Right kidney (tissue), 1 donor: ENCODE measurements at regions not wholly inside any gene's neighbourhood (a gene's known extent, or its start where the extent isn't known, plus 50 kb on each side); places are given as distances from the start of the nearest gene placed in this dataset.

Experiments
- DNase-seq: peaks from one replicate; pipeline ENCODE4 v3.0.0-alpha.2; 2016

- no peak for DNase-seq
These were observed 1042.4 kb downstream of the AACS start for GRCh38 chr12:126107659-126108058.

DNA sequence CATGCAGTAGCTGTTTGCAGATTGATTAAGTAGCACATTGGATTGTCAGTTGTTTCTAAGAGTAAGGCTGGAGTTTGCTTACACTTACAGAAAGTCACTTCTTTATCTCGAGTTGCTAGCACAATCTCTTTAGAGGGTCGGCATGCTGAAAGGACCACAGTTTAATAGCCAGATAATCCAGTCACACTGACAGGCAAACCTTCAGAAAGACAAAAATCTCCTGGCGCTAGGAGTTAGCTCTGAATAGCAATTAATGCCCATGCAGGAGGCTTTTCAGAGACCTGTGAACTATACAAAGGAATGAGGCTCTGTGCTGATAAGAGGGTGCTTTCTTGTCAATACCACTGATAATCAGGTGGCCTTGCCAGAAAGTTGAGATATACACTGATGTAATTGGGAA, 1043.0 kb downstream of the AACS start:
- DNase-seq: no peak

DNA sequence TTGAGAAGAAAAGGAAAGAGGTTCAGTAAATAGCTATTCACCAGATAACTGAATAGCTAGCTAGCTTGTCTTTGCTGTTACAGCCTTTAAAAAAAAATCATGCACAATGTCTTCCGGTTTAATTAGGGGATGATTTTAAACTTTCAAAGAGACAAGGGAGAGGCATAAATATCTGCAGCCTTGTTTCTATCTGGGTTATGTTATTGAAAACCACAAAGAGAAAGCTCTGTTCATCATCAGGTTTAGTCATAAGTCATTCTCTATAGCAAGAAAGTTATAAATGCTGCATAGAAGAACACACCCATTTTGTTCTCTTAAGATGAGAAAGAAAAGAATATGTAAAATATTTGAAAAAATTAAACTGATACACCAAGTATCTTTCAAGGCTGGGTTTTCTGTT, 1046.9 kb downstream of the AACS start:
- no peak for DNase-seq

- DNase-seq: no peak
These were observed 1047.6 kb downstream of the AACS start for GRCh38 chr12:126112849-126113248.

- peak; percentile 15 for DNase-seq
These were observed 1049.2 kb downstream of the AACS start for GRCh38 chr12:126114441-126114840.

DNA sequence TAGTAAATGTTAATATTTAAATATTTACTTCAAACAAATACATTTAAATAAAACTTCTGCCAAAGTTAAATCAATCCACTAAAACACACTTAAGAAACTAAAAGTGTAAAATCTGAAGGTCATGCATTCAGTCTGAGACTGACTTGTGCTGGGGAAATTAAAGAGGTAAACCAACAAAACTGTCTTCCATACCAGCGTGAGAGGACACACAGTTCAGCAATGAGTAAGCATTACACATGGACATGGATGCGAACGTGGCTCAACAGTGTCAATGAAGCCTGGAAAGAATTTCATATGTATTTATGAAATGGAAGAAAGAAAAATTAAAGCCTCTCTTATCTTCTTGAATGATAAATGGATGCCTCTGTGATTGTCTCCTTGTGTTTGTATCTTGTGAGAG, 1052.3 kb downstream of the AACS start:
- no peak for DNase-seq

- no peak for DNase-seq
These were observed 1074.1 kb downstream of the AACS start for GRCh38 chr12:126139355-126139754.

DNA sequence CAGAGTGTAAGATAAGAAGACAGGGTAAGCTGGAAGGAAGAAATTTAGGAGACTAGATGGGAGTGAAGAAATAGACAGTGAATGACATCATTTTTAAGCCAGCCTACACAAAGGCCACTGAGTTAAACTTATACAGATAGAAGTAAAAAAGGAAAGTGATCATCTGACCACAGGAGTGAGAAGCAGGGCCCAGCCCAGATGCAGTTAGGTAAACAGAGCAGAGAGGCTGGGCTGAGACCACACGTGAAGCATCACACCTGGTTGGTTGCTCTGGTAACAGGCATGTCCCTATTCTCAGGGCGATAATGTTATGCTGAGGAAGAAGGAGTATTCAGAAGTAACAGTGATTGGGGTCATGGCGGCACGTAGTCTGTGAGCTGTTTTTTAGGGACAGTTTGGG, 1079.4 kb downstream of the AACS start:
- DNase-seq: no peak

GRCh38 chr12:126147321-126147720, 1082.1 kb downstream of the AACS start:
- DNase-seq: no peak

DNA sequence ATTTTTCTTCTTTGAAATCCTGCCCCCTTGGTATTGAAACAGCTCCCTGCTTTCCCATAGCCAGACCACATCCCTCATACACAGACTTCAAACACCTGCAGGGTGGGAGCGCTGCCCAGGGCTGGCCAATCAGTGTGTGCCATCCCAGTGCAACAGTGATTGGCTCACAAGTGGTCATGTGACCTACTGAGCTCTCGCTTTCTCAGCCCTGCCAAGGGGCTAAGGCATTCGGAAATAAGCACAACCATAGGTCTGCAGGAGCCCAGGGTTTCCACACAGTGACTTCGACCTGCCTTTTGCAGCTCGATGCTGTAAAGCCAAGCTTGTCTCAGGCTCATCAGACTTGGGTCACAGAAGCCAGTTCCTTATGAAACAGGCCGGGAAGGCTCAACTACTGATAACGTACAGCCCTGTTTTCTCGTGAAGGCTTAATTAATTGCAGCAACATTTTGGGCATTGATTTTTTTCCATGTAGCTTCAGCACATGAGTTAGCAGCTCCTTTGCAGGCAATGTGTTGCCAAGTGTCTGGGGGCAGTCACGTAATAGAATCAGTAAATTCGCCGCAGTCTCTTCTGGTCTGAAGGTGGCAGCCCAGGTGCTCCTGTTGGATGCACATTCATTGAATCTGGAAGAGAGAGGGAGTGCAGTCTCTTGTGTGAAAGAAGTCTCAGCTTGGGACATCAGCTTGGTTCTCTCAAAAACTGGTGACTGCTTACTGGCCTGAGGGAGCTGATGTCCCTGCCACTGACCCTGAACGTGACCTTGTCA, 1091.8 kb downstream of the AACS start:
- DNase-seq: no peak

DNA sequence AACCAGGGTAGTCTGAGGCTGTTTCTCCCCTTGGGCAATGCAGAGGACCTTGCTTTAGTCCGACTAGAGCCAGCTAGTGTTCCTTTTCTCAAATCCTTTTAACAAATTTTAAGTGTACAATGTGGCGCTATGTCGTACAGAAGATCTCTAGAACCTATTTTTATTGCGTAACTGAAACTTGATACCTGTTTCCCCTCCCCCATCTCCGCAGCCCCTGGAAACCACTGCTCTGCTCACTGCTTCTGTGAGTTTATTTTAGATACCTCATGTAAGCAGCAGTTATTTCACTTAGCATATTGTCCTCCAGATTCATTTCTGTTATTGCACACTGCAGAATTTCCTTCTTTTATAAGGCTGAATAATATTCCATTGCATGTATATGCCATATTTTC, 1092.3 kb downstream of the AACS start:
- DNase-seq: no peak

- DNase-seq: no peak
These were observed 1093.9 kb downstream of the AACS start for GRCh38 chr12:126159139-126159538.

DNA sequence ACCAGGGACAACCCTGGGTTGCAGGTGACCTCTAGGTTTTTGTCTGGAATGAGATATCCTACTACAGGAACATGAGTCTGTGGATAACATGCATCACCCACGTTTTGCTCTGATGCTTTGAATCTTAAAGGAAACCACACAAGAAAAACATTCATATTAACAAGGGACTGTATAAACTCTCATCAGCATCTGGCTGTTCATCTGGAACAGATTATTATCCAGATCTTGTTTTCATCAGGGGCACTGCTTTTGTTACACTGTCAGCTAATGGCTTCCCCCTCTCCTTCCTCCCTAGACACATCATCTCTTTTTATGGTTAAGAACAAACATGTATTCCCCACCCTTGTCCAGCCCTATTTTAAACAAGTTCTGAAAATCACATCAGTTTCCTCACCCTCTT, 1095.7 kb downstream of the AACS start:
- DNase-seq: no peak

DNA sequence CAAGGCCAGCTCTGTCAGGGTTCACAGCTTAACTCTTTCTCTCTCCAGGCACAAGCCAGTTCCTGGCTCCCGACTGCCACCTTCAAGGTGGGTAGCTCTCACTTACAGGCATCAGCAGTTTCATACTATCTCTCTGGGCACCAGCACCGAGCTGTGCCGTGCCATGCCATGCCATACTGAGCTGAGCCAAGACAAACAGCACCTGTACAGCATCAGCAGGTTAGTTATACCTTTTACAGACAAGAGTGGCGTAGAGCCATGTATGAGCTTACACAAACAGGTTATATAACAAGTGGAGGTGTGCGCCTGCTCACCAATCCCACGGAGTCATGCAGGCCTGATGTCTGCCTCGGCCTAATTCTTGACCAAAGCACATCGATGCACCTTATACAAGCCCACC, 1098.7 kb downstream of the AACS start:
- no peak for DNase-seq

- DNase-seq: no peak
These were observed 1106.8 kb downstream of the AACS start for GRCh38 chr12:126171937-126172559.

DNA sequence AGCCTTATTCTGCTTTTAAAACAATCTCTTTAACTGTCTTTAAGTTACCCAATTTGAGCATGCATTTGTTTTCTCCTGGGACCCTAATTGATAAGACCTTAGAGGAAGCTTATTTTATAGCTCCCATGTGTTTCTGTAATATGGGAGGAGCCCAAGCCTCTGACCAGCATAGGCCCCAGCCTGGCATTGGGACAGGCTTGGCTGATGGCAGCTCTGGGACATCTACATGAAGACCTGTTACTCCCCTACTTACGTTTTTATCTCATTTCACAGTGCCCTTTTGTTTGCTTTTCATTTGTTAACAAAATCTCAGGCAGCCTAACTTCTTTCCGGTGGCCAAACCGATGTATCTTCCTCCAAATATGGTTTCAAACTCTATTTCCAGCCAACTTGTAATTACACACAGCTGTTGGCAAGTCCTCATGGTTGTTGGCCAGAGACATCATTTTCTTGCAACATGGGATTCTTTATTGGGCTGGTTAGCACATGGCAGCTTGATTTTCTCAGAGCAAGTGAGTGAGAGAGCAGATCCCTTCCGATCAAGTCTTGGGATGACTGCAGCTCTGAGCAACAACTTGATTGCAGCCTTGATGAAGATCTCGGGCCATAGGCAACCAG, 1117.5 kb downstream of the AACS start:
- no peak for DNase-seq

DNA sequence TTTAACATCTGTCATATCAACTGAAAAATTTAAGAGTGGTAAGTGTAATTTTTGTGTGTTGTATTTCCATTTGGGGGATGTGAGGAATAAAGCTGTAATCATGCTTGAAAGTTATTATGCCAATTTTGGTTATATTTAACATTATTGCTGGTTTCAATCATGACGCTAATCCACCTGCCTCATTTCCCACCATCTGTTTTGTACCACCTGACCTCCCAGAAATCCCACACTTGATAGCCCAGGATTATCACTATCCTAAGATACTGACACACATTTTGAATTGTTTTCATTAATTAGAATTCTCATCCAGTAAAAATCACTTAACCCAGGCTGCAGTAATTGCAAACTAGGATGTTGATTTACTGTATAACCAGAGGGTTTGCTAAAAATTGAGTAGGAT, 1119.8 kb downstream of the AACS start:
- no peak for DNase-seq

DNA sequence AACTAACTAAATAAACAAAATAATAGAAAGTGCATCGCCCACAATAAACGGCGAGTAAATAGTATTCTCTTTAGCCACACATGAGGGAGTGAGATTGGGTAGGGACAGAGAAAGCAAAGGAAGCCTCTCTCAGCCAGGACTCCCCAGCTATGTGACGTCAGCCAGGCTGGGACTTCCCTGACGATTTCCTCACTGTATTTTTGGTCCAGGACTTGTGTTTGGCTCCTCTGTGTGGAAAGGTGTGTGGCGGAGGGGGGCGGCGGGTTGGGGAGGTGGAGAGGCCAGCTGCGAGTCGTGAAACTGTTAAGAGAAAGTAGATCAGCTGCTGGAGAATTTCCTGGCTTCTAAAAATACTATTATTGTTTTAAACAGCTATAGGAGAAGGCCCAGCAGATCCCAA, 1124.6 kb downstream of the AACS start:
- no peak for DNase-seq

- DNase-seq: no peak
These were observed 1126.0 kb downstream of the AACS start for GRCh38 chr12:126191031-126191891.

GRCh38 chr12:126191949-126192348, 1126.7 kb downstream of the AACS start:
- DNase-seq: no peak

DNA sequence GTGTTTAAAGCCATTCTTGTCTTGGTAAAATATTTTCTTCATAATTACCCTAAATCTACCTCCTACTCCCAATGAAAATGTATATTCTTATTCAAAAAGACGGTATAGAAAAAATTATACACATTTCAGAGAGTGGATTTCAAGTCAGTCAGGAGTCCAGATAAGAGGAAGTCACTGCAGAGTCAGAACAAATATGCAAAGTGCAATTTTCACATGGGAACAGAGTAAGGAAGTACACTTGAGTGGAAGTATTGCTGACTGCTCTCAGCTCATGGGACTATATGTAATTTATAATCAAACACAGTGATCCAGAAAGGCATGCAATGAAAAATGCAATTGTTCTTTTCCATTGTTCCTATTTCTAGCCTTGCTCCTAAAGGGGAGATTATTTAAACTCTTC, 1128.0 kb downstream of the AACS start:
- no peak for DNase-seq

DNA sequence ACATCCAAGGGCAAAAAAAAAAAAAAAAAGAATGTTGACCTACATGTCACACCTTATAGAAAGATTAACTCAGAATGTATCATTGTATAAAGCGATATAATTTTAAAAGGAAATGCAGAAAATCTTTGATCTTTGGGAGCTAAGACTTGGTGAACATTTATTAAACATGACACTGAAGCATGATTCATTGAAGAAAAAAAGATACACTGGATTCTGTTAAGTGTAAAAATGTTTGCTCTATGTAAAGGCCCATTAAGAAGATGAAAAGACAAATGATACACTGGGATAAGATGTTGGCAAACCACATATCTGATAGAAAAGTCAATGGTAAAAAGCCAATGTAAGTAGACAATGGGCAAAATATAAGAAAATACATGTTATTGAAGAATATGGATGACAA, 1131.0 kb downstream of the AACS start:
- DNase-seq: no peak

DNA sequence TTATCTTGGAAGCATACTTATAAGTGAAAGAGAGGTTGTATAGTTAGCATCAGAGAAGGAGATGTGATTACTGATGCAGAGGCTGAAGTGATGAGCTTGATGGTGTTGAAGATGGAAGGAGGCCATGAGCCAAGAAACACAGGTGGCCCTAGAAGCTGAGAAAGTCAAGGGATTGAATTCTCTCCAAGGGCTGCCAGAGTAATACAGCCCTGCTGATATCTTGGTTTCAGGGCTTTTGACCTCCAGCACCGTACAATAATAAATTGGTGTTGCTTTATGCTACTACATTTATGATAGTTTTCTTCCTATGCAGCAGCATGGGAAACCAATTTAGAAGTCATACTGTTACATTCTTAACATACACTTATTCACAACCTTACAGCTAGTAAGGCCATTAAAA, 1133.3 kb downstream of the AACS start:
- no peak for DNase-seq
